Urothelium cell line (cell line): ENCODE measurements at regions not wholly inside any gene's neighbourhood (a gene's known extent, or its start where the extent isn't known, plus 50 kb on each side); places are given as distances from the start of the nearest gene placed in this dataset.
"Not testable (repeated sequence)": the region's sequence is repeated elsewhere in the genome, so short reads cannot be mapped to it uniquely, and the experiment has no call there.

Source experiments
- DNase-seq: peaks from one replicate; pipeline ENCODE4 v3.0.0; 2011; ENCODE audit warnings: low spot score, mixed read lengths
- FAIRE-seq: peaks from 2 replicates; lab custom pipeline; 2011; peaks lifted over from hg19 to GRCh38; lab: Jason Lieb, UNC

GRCh38 chr11:19419021-19419750 is 178.4 kb upstream of the E2F8 start:
- DNase-seq (peak; percentile 30), FAIRE-seq (no peak)

DNA sequence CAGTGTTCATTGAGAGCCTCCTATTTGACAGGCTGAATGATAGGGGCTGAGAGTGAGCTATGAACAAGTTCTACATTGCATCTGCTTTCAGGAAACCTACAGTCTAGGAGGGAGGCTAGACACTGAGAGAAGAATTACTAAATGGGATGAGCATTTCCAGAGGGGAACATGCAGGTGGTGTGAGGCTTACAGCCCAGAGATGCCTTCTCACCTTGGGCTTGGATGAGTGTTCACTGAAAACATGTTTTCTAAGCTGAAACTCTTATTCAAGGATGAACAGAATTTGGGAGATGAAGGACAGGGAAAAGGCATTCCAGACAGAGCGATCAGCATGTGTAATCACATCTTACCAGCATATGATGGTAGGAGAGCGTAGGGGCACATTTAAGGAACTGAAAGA is 177.5 kb upstream of the E2F8 start:
- no peak for FAIRE-seq
- DNase-seq, result no peak

DNA sequence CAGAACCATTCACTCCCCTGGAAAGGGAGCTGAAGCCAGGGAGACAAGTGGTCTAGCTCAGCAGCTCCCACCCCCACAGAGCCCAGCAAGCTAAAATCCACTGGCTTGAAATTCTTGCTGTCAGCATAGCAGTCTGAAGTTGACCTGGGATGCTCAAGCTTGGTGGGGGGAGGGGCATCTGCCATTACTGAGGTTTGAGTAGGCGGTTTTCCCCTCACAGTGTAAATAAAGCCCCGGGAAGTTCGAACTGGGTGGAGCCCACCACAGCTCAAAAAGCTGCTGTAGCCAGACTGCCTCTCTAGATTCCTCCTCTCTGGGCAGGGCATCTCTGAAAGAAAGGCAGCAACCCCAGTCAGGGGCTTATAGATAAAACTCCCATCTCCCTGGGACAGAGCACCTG is 171.3 kb upstream of the E2F8 start:
- not testable (repeated sequence) for DNase-seq

GRCh38 chr11:19410032-19410431 is 169.3 kb upstream of the E2F8 start:
- DNase-seq (no peak), FAIRE-seq (no peak)

More for the DNA sequence above, 171.3 kb upstream of the E2F8 start:
- FAIRE-seq, result not testable (repeated sequence)

DNA sequence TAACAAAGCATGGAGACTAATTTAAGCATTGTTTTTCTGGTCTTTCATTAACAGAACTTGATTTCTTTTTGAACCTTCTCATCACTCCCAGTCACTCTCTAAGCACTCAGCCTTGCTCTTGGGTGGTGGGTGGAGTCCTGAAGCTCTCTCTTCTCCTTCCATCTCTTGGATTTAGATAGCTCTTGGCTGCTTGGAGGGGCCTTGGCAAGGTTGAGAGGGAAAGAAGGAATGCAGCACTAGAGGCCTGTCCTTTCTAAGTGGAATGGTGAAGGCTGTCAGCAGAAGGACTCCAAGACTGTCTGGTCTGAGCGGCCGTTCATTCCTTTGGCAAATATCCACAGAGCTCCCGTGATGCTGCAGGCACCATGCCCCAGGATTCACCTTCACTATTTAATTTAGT is 168.6 kb upstream of the E2F8 start:
- FAIRE-seq, result no peak
- DNase-seq, result no peak

DNA sequence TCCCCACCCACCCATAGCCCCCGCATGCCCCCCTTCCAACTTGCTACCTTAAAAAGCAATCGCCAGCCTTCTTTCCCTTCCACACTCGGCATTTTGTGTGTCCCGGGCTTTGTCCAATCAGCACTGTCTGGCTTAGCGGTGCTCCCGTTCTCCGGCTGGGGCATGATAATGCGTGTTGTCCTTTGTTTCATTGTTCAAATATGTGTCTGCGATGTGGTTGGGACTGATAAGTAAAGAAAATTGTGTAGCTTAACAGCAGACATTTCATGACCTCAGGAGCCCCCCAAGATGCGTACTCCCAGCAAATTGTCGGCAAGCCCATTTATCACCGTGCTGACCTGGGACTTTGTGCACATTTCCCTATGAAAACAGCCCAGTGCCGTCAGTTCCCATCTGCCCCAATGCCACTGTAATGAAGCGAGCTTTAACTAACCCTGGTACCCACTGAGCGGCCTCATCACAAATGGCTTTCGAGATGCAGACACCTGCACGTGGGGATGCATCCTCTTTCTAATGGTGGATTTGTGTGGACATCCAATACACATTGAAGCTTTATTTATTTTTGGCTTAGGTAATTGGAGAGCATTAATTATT is 167.0 kb upstream of the E2F8 start:
- FAIRE-seq, result no peak
- DNase-seq, result no peak

- no peak for FAIRE-seq
- no peak for DNase-seq
Measured at GRCh38 chr11:19405966-19406365, 165.2 kb upstream of the E2F8 start.

DNA sequence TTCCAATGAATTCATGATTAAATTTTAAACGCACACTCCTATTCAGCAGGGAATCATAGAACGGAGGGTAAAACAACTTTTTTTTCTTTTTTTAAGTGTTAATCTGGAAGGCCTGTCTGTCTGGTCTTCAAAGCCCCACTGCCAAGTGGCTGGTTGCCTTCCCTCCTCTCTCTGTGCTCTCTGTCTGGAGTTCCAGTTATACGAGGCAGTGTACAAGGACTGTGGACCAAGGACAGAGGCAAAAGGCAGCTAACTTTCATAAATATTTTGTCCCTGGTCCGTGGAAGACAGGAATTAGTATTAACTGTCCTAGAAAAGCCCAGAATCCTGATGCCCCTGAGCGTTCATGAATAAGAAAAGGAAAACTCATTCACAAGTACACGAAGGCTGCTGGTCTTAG is 164.0 kb upstream of the E2F8 start:
- no peak for FAIRE-seq
- DNase-seq, result no peak

- FAIRE-seq, result no peak
- DNase-seq, result no peak
Measured at GRCh38 chr11:19403196-19403895, 162.6 kb upstream of the E2F8 start.

DNA sequence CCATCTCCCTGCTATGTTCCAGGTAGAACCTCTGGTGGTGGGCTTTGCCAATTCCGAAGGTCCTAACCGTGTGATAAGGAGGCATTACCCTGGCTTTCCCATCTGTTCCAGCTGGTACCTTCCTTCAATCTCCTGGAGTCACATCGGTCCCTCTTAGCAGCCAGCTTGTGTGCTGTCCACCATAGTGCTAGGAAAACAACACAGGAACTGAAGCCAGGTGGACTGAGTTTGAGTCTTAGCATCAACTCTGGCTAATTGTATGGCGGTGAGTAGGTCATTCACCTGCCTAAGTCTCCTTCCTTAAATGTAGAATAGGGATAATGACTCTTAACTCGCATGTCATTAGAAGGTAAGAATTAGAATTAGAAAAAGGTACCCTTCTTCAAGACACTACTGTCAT is 159.6 kb upstream of the E2F8 start:
- FAIRE-seq (no peak), DNase-seq (no peak)

- no peak for DNase-seq
- FAIRE-seq, result no peak
Measured at GRCh38 chr11:19398772-19399527, 158.2 kb upstream of the E2F8 start.

GRCh38 chr11:19398273-19398672 is 157.5 kb upstream of the E2F8 start:
- FAIRE-seq, result no peak

DNA sequence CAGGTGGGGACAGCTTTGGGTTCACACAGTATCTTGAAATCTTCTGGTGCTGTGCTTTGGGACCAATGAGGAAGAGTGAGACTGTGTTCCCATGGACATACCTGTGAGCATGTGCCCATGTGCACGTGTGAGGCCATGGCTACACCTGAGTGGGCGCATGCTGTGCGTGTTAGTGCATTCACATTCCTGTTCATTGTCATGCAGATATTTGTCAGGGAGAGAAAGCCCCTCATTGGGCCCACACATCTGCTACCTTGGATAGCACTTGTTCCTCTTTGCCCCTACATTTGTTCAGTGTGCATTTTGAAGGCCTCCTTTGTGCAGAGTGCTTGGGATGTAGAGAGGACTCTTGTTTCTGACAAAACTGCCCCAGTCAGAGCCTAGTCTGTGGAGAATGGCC is 154.3 kb upstream of the E2F8 start:
- FAIRE-seq (no peak), DNase-seq (no peak)

More at GRCh38 chr11:19398273-19398672, 157.5 kb upstream of the E2F8 start:
- DNase-seq, result no peak

GRCh38 chr11:19394525-19395016 is 153.8 kb upstream of the E2F8 start:
- DNase-seq (no peak), FAIRE-seq (no peak)

GRCh38 chr11:19393941-19394340 is 153.2 kb upstream of the E2F8 start:
- no peak for FAIRE-seq
- DNase-seq, result no peak

GRCh38 chr11:19392847-19393518 is 152.2 kb upstream of the E2F8 start:
- DNase-seq, result no peak
- FAIRE-seq, result no peak

GRCh38 chr11:19392321-19392720 is 151.6 kb upstream of the E2F8 start:
- DNase-seq (no peak), FAIRE-seq (no peak)

DNA sequence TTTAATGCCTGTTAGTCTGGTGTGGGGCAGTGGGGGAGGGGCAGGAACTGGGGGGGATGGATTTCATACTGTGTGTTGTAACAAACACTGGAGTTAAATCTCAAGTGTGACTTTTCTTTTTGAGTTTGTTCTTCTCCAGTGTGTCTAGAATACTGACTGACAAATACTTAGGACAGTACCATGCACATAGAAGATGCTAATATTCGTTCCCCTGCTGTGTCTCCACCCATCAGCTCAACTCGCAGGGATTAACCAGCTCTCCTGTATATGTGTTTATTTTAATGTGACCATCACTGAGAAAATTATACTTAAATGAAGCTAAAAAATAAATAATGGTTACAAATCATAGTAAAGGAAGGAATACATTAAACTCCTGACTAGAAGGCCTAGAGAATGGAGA is 150.9 kb upstream of the E2F8 start:
- no peak for DNase-seq
- no peak for FAIRE-seq

DNA sequence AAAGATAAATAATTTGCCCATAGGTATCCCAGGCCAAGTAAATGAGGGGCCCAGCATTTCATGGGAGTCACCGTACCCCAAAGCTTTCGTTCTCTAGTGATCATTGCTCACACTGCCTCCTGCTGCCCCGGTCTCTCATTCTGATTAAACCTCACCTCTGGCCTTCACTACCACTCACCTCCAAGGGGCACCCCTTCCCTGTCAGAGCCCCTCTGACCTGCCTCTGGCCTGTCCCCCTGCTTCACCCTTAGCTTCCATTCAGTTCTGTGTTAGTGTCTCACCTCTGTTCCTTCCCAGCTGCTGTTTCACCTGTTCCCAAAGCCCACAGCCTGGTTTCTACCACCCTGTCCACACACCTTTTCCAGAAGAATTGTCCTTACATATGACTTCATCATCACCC is 150.3 kb upstream of the E2F8 start:
- no peak for FAIRE-seq

GRCh38 chr11:19389787-19390303 is 149.1 kb upstream of the E2F8 start:
- no peak for FAIRE-seq
- no peak for DNase-seq

More for the DNA sequence above, 150.3 kb upstream of the E2F8 start:
- DNase-seq, result no peak
